ENCODE measurements at regions not wholly inside any gene's neighbourhood (a gene's known extent, or its start where the extent isn't known, plus 50 kb on each side); places are given as distances from the start of the nearest gene placed in this dataset.
A peak's percentile ranks its signal among the peaks of the same experiment; 100 is the strongest.

- no peak for TF ChIP-seq CTCF (conservative IDR thresholded peaks at IDR 0.05; ENCODE audit: low read depth, low read length)
- no peak overlapping the region for H3K4me3 ChIP-seq (ENCODE audit: low read depth, low read length)
- peak; percentile 58 for DNase-seq (ENCODE audit: low read depth)
Observed at GRCh38 chr10:33643042-33643441, 308.6 kb upstream of the NRP1 start.

DNA sequence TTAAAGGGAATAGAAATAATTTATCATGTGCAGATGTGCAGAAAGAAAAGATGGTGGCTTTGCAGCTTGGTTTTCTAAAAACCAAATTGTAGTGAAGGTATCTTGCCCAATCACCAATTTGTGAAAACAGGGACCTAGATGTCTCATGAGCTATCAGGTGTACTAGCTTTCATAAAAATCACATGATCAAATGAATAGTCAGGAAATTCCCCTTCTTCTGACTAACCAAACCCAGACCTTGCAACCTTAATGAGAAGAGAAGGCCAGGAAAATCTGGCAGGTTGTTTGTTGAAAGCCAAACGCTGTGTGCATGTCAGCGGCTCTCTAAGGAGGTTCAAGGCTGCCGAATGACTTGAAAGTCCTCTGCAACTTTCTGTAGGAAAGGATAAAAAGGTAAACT, 304.4 kb upstream of the NRP1 start:
- TF ChIP-seq CTCF (conservative IDR thresholded peaks at IDR 0.05; ENCODE audit: low read depth, low read length) = no peak
- DNase-seq (ENCODE audit: low read depth) = no peak
- no peak overlapping the region for H3K4me3 ChIP-seq (ENCODE audit: low read depth, low read length)

- DNase-seq (ENCODE audit: low read depth) = no peak
- TF ChIP-seq CTCF (conservative IDR thresholded peaks at IDR 0.05; ENCODE audit: low read depth, low read length) = no peak
- no peak overlapping the region for H3K4me3 ChIP-seq (ENCODE audit: low read depth, low read length)
Observed at GRCh38 chr10:33638374-33638773, 303.9 kb upstream of the NRP1 start.

GRCh38 chr10:33635967-33636515, 301.6 kb upstream of the NRP1 start:
- TF ChIP-seq CTCF (conservative IDR thresholded peaks at IDR 0.05; ENCODE audit: low read depth, low read length) = no peak
- H3K4me3 ChIP-seq (ENCODE audit: low read depth, low read length) = no peak overlapping the region
- no peak for DNase-seq (ENCODE audit: low read depth)

DNA sequence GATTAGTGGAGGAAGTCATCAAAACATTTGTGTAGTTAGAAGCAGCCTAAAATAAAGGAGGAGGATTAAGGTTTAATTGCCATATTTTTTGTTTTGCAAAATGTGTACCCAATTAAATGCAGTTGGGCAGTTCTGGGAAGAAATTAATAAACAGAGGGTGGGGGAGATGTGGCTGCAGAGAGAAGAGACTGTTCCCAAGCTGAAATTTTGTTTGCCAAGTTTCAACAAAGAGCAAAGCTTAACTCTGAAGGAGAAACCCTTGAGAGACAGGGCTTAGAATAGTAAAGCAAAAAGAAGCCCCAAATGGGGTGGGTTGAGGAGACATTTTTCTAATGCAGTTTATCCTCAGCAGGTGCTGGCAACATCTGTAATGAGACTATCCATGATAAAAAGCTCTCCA, 298.0 kb upstream of the NRP1 start:
- no peak for TF ChIP-seq CTCF (conservative IDR thresholded peaks at IDR 0.05; ENCODE audit: low read depth, low read length)
- H3K4me3 ChIP-seq (ENCODE audit: low read depth, low read length) = no peak overlapping the region
- no peak for DNase-seq (ENCODE audit: low read depth)

GRCh38 chr10:33631991-33632390, 297.5 kb upstream of the NRP1 start:
- DNase-seq (ENCODE audit: low read depth) = no peak
- TF ChIP-seq CTCF (conservative IDR thresholded peaks at IDR 0.05; ENCODE audit: low read depth, low read length) = no peak

GRCh38 chr10:33630761-33631160, 296.3 kb upstream of the NRP1 start:
- no peak for TF ChIP-seq CTCF (conservative IDR thresholded peaks at IDR 0.05; ENCODE audit: low read depth, low read length)
- DNase-seq (ENCODE audit: low read depth) = no peak
- H3K4me3 ChIP-seq (ENCODE audit: low read depth, low read length) = no peak overlapping the region

More at GRCh38 chr10:33631991-33632390, 297.5 kb upstream of the NRP1 start:
- H3K4me3 ChIP-seq (ENCODE audit: low read depth, low read length) = no peak overlapping the region
